Smooth muscle cell (in vitro differentiated cells): ENCODE measurements at regions not wholly inside any gene's neighbourhood (a gene's known extent, or its start where the extent isn't known, plus 50 kb on each side); places are given as distances from the start of the nearest gene placed in this dataset.
"Not testable (repeated sequence)": the region's sequence is repeated elsewhere in the genome, so short reads cannot be mapped to it uniquely, and the experiment has no call there.

ENCODE experiments used
- DNase-seq: peaks from one replicate; lab custom pipeline; 2025; ENCODE audit not compliant: unreplicated experiment; lab: John Stamatoyannopoulos, UW
- H2AFZ ChIP-seq: fragments of 200-600 bp; sonication (generic); 2 replicates; pipeline ENCODE4 v1.6.0; 2016; ENCODE audit warnings: antibody characterized with exemption, low read depth, mild to moderate bottlenecking
- H3F3A ChIP-seq: fragments of 200-600 bp; sonication (generic); 2 replicates; pipeline ENCODE4 v1.6.0; 2017; ENCODE audit warnings: antibody characterized with exemption, low read depth
- H3K27ac ChIP-seq: fragments of 200-600 bp; sonication (generic); 2 replicates; pipeline ENCODE4 v1.5.1; 2016; ENCODE audit warnings: low read depth, mild to moderate bottlenecking
- H3K27me3 ChIP-seq: fragments of 200-600 bp; sonication (generic); 2 replicates; pipeline ENCODE4 v1.6.1; 2016; ENCODE audit warnings: low read depth, mild to moderate bottlenecking
- H3K36me3 ChIP-seq: fragments of 200-600 bp; sonication (generic); 2 replicates; pipeline ENCODE4 v1.5.1; 2016; ENCODE audit warnings: low read depth
- H3K4me1 ChIP-seq: fragments of 200-600 bp; sonication (generic); 2 replicates; pipeline ENCODE4 v1.5.1; 2016; ENCODE audit warnings: low read depth
- H3K4me2 ChIP-seq: fragments of 200-600 bp; sonication (generic); 2 replicates; pipeline ENCODE4 v1.6.0; 2016; ENCODE audit warnings: mild to moderate bottlenecking
- H3K4me3 ChIP-seq: fragments of 200-600 bp; sonication (generic); 2 replicates; pipeline ENCODE4 v1.5.1; 2016; ENCODE audit warnings: mild to moderate bottlenecking
- H3K79me2 ChIP-seq: fragments of 200-600 bp; sonication (generic); 2 replicates; pipeline ENCODE4 v1.6.0; 2016; ENCODE audit warnings: low read depth, mild to moderate bottlenecking
- H3K9ac ChIP-seq: fragments of 200-600 bp; sonication (generic); 2 replicates; pipeline ENCODE4 v1.6.0; 2016; ENCODE audit warnings: low read depth
- H3K9me3 ChIP-seq: fragments of 200-600 bp; sonication (generic); replicated peaks from 2 replicates; pipeline ENCODE4 v1.5.1; 2016; ENCODE audit warnings: low read depth
- H4K20me1 ChIP-seq: fragments of 200-600 bp; sonication (generic); 2 replicates; pipeline ENCODE4 v1.6.0; 2016; ENCODE audit warnings: low read depth
- WGBS: methylation state at CpG from one replicate; pipeline ENCODE4 v1.1.7; 2016; ENCODE audit warnings: low lambda C conversion rate; 5-methylcytosine and 5-hydroxymethylcytosine counted together
- TF ChIP-seq, protein P1 (sequence below): fragments of 200-600 bp; sonication (generic); IDR thresholded peaks from 2 replicates; pipeline ENCODE4 v1.5.1; 2017; ENCODE audit warnings: borderline replicate concordance, mild to moderate bottlenecking, antibody characterized with exemption; ENCODE audit not compliant: insufficient read depth, poor library complexity, severe bottlenecking

DNA sequence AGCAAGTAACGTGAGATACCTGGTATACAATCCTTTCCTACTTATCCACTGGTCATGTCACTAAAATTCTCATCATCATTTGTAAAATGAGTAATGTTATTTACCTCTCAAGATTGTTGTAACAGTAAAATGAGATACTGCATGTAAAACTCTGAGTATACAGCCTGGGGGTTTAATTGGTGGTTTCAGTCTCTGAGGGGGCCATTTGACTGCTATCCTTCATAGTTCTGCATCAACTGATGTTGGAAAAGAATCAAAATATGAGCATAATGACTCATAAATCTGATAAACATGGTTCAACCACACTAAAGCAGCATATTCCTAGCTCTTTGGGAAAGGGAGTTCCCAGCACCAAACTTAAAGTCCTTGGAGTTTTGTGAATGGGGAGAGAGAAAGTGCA is 181.0 kb upstream of the GHR start:
- no peak for DNase-seq
- Histone ChIP-seq H3K36me3 (no peaks in the 10 kb centered on the region), H3K4me1 (no peaks in the 10 kb centered on the region), H3K27me3 (no peaks in the 10 kb centered on the region), H3F3A (no peaks in the 10 kb centered on the region), H2AFZ (no peak overlapping the region), H3K79me2 (no peaks in the 10 kb centered on the region), H3K9me3 (no peaks in the 10 kb centered on the region), H3K9ac (no peak overlapping the region), H3K27ac (no peak overlapping the region), H4K20me1 (no peaks in the 10 kb centered on the region), H3K4me3 (no peak overlapping the region), H3K4me2 (no peak overlapping the region)
- TF ChIP-seq, protein P1, sequence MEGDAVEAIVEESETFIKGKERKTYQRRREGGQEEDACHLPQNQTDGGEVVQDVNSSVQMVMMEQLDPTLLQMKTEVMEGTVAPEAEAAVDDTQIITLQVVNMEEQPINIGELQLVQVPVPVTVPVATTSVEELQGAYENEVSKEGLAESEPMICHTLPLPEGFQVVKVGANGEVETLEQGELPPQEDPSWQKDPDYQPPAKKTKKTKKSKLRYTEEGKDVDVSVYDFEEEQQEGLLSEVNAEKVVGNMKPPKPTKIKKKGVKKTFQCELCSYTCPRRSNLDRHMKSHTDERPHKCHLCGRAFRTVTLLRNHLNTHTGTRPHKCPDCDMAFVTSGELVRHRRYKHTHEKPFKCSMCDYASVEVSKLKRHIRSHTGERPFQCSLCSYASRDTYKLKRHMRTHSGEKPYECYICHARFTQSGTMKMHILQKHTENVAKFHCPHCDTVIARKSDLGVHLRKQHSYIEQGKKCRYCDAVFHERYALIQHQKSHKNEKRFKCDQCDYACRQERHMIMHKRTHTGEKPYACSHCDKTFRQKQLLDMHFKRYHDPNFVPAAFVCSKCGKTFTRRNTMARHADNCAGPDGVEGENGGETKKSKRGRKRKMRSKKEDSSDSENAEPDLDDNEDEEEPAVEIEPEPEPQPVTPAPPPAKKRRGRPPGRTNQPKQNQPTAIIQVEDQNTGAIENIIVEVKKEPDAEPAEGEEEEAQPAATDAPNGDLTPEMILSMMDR, result no peak
- WGBS, result 75% methylated on average over 1 of the region's 1 CpG

DNA sequence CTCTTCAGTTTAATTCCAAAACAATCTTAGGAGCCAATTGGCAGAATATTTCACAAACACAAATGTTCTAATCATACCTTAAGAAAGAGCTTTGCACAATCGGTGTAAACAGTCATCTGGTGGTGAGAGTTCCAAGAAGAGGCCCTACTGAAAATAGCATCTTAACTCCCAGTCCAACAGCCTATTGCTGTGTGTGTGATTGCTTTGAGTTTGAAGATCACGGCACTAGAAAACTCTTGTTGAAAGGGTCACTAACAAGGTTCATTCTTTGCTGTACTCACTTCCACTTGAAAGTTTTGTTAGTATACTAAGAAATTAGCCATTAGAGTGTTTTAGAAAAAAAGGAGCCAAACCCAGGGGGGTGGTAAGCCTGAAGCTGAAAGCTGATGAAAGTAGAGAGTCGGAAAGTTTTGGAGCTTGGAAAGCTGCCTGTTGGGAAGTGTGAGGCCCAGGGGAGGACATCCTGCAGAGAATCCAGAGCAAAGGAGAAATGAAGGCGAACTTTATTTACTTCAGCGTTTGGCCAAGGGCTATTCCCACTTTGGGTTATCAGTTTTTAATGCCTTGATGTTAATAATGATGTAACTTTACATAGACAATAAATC is 180.3 kb upstream of the GHR start:
- Histone ChIP-seq H2AFZ (no peak overlapping the region), H3K9ac (no peak overlapping the region), H3F3A (no peaks in the 10 kb centered on the region), H3K9me3 (no peaks in the 10 kb centered on the region), H3K4me2 (no peak overlapping the region), H3K36me3 (no peaks in the 10 kb centered on the region), H3K79me2 (no peaks in the 10 kb centered on the region), H3K4me3 (no peak overlapping the region), H3K27me3 (no peaks in the 10 kb centered on the region), H3K27ac (no peak overlapping the region), H4K20me1 (no peaks in the 10 kb centered on the region), H3K4me1 (no peaks in the 10 kb centered on the region)
- 86% methylated on average over 5 of the region's 5 CpGs for WGBS
- TF ChIP-seq, protein P1, result no peak
- no peak for DNase-seq

DNA sequence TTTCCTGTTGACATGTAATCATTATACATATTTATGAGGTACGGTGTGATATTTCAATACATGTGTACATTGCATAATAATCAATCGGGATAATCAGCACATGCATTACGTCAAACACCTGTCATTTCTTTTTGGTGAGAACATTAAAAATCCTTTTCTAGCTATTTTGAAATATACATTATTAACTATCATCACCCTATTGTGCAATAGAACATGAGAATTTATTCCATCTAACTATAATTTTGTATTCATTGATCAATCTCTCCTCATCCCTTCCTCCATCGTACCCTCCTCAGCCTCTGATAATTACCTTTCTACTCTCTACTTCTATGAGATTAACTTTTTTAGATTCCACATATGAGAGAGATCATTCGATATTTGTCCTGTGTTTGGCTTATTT is 170.9 kb upstream of the GHR start:
- Histone ChIP-seq H3F3A (no peaks in the 10 kb centered on the region), H4K20me1 (no peaks in the 10 kb centered on the region), H3K27ac (no peak overlapping the region), H3K4me1 (no peaks in the 10 kb centered on the region), H3K79me2 (no peaks in the 10 kb centered on the region), H2AFZ (no peak overlapping the region), H3K4me3 (no peak overlapping the region), H3K27me3 (no peaks in the 10 kb centered on the region), H3K4me2 (no peak overlapping the region), H3K9me3 (no peaks in the 10 kb centered on the region), H3K36me3 (no peaks in the 10 kb centered on the region), H3K9ac (no peak overlapping the region)
- TF ChIP-seq, protein P1, result no peak
- WGBS, result 88% methylated on average over 5 of the region's 5 CpGs
- DNase-seq, result no peak

DNA sequence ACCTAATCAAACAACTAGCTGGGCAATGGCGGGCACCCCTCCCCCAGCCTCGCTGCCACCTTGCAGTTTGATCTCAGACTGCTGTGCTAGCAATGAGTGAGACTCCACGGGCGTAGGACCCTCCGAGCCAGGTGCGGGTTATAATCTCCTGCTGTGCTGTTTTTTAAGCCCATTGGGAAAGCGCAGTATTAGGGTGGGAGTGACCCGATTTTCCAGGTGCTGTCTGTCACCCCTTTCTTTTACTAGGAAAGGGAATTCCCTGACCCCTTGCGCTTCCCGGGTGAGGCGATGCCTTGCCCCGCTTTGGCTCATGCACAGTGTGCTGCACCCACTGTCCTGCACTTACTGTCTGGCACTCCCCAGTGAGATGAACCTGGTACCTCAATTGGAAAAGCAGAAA is 163.3 kb upstream of the GHR start:
- not testable (repeated sequence) for H3K9me3 ChIP-seq, H3K27me3 ChIP-seq, H3K4me2 ChIP-seq, DNase-seq, H3K27ac ChIP-seq, H3F3A ChIP-seq, H4K20me1 ChIP-seq, H3K79me2 ChIP-seq, H3K4me1 ChIP-seq, H3K4me3 ChIP-seq, H2AFZ ChIP-seq, H3K36me3 ChIP-seq, H3K9ac ChIP-seq
- 95% methylated on average over 12 of the region's 12 CpGs for WGBS
